ENCODE measurements at regions not wholly inside any gene's neighbourhood (a gene's known extent, or its start where the extent isn't known, plus 50 kb on each side); places are given as distances from the start of the nearest gene placed in this dataset.

DNA sequence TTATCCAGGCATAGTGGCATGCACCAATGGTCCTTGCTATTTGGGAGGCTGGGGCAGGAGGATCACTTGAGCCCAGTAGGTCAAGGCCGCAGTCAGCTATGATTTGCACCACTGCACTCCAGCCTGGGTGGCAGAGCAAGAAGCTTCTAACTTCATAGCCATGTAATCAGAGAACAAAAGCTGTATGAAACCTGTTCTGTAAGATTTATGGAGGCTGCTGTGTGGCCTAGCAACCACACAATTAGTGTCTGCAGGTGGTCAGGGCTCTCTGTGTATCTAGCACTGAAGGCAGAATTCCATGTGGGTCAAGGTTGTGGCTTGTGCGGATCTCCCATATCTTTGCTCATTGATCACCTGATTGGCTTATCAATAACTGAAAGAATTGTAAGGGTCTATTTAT is 221.5 kb upstream of the FOXK1 start:
- no peaks in the 10 kb centered on the region for H3K79me2 ChIP-seq (ENCODE audit: low read depth)
- no peak overlapping the region for H3K9ac ChIP-seq
- H3F3A ChIP-seq (ENCODE audit: low read depth) = no peaks in the 10 kb centered on the region
- H3K36me3 Mint-ChIP-seq = no peaks in the 10 kb centered on the region
- H3K4me1 Mint-ChIP-seq = peaks cover 26% of the 10 kb centered on the region
- TF ChIP-seq EZH2phosphoT487 (IDR thresholded peaks at IDR 0.05) (no peak), CTCF (IDR thresholded peaks at IDR 0.05) (no peak), EZH2 (IDR thresholded peaks at IDR 0.05) (no peak)
- peaks cover 20% of the 10 kb centered on the region for H3K27me3 Mint-ChIP-seq (ENCODE audit: insufficient read depth, low read depth)
- no peak overlapping the region for H3K4me2 ChIP-seq
- no peak overlapping the region for H3K4me3 ChIP-seq
- H3K9me3 ChIP-seq (ENCODE audit: low read depth) = no peaks in the 10 kb centered on the region
- no peaks in the 10 kb centered on the region for H3K36me3 ChIP-seq
- no peak overlapping the region for H3K27ac Mint-ChIP-seq
- no peaks in the 10 kb centered on the region for H3K27me3 ChIP-seq
- no peak overlapping the region for H3K27ac ChIP-seq
- no peak overlapping the region for H3K4me3 Mint-ChIP-seq
- H2AFZ ChIP-seq (replicated peaks) = no peak overlapping the region
- H4K20me1 ChIP-seq (ENCODE audit: low read depth) = no peaks in the 10 kb centered on the region
- no peak for DNase-seq (ENCODE audit: low spot score)
- H3K4me1 ChIP-seq = no peaks in the 10 kb centered on the region
- H3K9me3 Mint-ChIP-seq = peaks cover 14% of the 10 kb centered on the region

GRCh38 chr7:4461531-4461930 is 220.6 kb upstream of the FOXK1 start:
- Histone ChIP-seq H4K20me1 (ENCODE audit: low read depth) (no peaks in the 10 kb centered on the region), H3K79me2 (ENCODE audit: low read depth) (no peaks in the 10 kb centered on the region), H2AFZ (replicated peaks) (no peak overlapping the region), H3K27ac (no peak overlapping the region), H3K4me2 (no peak overlapping the region), H3K9me3 (ENCODE audit: low read depth) (no peaks in the 10 kb centered on the region), H3K4me1 (no peaks in the 10 kb centered on the region), H3K36me3 (no peaks in the 10 kb centered on the region), H3K27me3 (no peaks in the 10 kb centered on the region), H3K4me3 (no peak overlapping the region), H3K9ac (no peak overlapping the region), H3F3A (ENCODE audit: low read depth) (no peaks in the 10 kb centered on the region)
- peaks cover 20% of the 10 kb centered on the region for H3K27me3 Mint-ChIP-seq (ENCODE audit: insufficient read depth, low read depth)
- DNase-seq (ENCODE audit: low spot score) = no peak
- no peaks in the 10 kb centered on the region for H3K36me3 Mint-ChIP-seq
- peaks cover 22% of the 10 kb centered on the region for H3K4me1 Mint-ChIP-seq
- no peak overlapping the region for H3K27ac Mint-ChIP-seq
- peak overlapping the region; percentile 15 for H3K4me3 Mint-ChIP-seq
- H3K9me3 Mint-ChIP-seq = peaks cover 14% of the 10 kb centered on the region
- TF ChIP-seq EZH2phosphoT487 (IDR thresholded peaks at IDR 0.05) (no peak), CTCF (IDR thresholded peaks at IDR 0.05) (no peak), EZH2 (IDR thresholded peaks at IDR 0.05) (no peak)

DNA sequence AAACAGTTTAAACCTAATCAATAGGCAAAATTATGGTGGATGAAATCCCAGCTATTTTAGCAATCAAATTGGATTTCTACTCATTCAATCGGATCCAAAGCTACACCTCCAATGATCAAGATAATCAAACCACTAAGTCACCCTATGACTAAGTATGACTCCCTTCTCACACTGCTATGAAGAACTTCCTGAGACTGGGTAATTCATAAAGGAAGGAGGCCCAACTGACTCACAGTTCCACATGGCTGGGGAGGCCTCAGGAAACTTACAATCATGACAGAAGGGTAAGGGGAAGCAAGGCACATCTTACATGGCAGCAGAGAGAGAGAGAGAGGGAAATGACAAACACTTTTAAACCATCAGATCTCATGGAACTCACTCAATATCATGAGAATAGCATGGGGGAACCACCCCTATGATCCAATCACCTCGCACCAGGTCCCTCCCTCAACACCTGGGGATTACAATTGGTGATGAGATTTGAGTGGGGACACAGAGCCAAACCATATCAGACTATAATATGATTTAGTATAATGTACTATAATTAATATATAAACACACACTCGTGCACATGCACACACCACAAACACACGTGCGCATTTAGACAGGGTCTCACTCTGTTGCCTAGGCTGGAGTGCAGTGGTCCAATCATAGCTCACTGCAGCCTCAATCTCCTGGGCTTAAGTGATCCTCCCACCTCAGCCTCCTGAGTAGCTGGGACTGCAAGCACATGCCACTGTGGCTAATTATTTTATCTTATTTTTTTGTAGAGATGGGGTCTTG is 213.6 kb upstream of the FOXK1 start:
- Mint-ChIP-seq H3K4me3 (no peak overlapping the region), H3K27ac (no peak overlapping the region), H3K9me3 (peaks cover 10% of the 10 kb centered on the region), H3K36me3 (no peaks in the 10 kb centered on the region), H3K4me1 (peaks cover 8% of the 10 kb centered on the region), H3K27me3 (ENCODE audit: insufficient read depth, low read depth) (peaks cover 9% of the 10 kb centered on the region)
- Histone ChIP-seq H3K79me2 (ENCODE audit: low read depth) (no peaks in the 10 kb centered on the region), H3K9me3 (ENCODE audit: low read depth) (no peaks in the 10 kb centered on the region), H2AFZ (replicated peaks) (no peak overlapping the region), H4K20me1 (ENCODE audit: low read depth) (no peaks in the 10 kb centered on the region), H3F3A (ENCODE audit: low read depth) (no peaks in the 10 kb centered on the region), H3K4me3 (no peak overlapping the region), H3K4me2 (no peak overlapping the region), H3K27me3 (no peaks in the 10 kb centered on the region), H3K27ac (no peak overlapping the region), H3K36me3 (no peaks in the 10 kb centered on the region), H3K9ac (no peak overlapping the region), H3K4me1 (no peaks in the 10 kb centered on the region)
- TF ChIP-seq EZH2 (IDR thresholded peaks at IDR 0.05) (no peak), EZH2phosphoT487 (IDR thresholded peaks at IDR 0.05) (no peak), CTCF (IDR thresholded peaks at IDR 0.05) (no peak)
- DNase-seq (ENCODE audit: low spot score) = no peak
